ENCODE measurements at regions not wholly inside any gene's neighbourhood (a gene's known extent, or its start where the extent isn't known, plus 50 kb on each side); places are given as distances from the start of the nearest gene placed in this dataset.
"Not testable (repeated sequence)": the region's sequence is repeated elsewhere in the genome, so short reads cannot be mapped to it uniquely, and the experiment has no call there.

DNA sequence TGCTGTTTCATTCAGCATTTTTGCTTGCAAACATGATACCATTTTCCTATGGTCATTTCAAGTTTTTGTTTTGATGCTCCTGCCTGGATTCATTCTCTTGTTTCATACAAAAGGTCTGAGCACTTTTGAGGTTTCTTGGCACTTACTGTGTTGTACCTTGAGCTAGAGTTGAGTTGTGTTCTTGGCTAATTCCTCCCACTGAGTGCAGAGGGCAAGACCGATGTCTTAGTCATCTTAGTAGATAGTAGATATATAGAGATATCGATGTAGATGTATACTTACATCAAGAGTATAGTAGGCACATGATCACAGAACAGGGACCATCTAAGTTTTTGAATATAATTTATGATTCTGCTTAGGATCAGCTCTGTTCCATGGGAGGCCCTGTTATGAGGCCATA, 366.6 kb downstream of the OSTF1 start:
- H3K36me3 ChIP-seq (ENCODE audit: control insufficient read depth, insufficient read depth, low read length) = no peaks in the 10 kb centered on the region
- H3K4me3 ChIP-seq (ENCODE audit: low read depth, low read length) = no peak overlapping the region
- TF ChIP-seq, protein P1, sequence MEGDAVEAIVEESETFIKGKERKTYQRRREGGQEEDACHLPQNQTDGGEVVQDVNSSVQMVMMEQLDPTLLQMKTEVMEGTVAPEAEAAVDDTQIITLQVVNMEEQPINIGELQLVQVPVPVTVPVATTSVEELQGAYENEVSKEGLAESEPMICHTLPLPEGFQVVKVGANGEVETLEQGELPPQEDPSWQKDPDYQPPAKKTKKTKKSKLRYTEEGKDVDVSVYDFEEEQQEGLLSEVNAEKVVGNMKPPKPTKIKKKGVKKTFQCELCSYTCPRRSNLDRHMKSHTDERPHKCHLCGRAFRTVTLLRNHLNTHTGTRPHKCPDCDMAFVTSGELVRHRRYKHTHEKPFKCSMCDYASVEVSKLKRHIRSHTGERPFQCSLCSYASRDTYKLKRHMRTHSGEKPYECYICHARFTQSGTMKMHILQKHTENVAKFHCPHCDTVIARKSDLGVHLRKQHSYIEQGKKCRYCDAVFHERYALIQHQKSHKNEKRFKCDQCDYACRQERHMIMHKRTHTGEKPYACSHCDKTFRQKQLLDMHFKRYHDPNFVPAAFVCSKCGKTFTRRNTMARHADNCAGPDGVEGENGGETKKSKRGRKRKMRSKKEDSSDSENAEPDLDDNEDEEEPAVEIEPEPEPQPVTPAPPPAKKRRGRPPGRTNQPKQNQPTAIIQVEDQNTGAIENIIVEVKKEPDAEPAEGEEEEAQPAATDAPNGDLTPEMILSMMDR (IDR thresholded peaks at IDR 0.05; ENCODE audit: insufficient read depth, low read length, severe bottlenecking) = no peak
- DNase-seq (ENCODE audit: low read depth) (no peak), FAIRE-seq (no peak)
- no peaks in the 10 kb centered on the region for H3K27me3 ChIP-seq (ENCODE audit: control insufficient read depth, insufficient read depth, low read length)

DNA sequence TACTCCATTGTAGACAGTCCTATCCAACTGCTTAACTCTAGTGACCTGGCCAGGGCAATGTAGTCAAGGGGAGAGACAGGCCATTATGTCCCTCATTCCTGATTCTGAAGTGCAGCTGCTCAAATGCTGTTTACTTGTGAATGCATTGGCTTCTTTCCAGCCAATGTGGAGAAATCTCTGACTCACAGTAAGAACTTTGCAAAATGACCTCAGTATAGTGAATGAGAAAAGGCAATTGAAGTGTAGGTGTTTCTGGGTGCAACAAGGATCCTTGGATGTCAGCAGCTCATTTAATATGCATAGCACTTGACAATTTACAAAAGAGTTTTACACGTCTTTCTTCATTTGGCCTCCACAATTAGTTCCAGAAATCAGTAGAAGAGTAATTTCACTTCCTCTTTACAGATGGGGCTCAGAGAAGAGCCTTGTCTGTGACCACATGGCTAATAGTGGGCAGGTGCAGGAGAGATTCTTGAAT, 367.2 kb downstream of the OSTF1 start:
- FAIRE-seq (no peak), DNase-seq (ENCODE audit: low read depth) (peak; percentile 57)
- no peak overlapping the region for H3K4me3 ChIP-seq (ENCODE audit: low read depth, low read length)
- TF ChIP-seq, protein P1 (IDR thresholded peaks at IDR 0.05; ENCODE audit: insufficient read depth, low read length, severe bottlenecking) = no peak
- H3K36me3 ChIP-seq (ENCODE audit: control insufficient read depth, insufficient read depth, low read length) = no peaks in the 10 kb centered on the region
- H3K27me3 ChIP-seq (ENCODE audit: control insufficient read depth, insufficient read depth, low read length) = no peaks in the 10 kb centered on the region

DNA sequence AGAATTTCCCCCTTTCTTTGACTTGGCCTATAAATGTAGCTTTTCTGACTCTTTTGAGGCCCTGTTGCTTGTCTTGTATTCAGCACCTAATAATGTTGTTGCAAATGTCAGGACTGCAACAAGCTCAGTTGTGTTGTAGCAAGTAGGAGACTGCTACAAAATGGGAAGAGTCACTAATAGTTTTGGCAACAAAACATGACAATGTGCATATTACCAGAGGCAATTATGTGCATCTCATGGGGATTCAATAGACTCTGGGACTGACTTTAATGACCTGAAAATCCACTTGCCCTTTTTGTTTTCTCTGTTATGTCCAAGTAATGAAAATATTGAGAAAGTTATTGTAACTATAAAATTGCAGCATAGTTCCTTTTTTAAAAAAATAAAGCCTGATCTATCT, 368.4 kb downstream of the OSTF1 start:
- DNase-seq (ENCODE audit: low read depth) (no peak), FAIRE-seq (no peak)
- no peak overlapping the region for H3K4me3 ChIP-seq (ENCODE audit: low read depth, low read length)
- no peaks in the 10 kb centered on the region for H3K27me3 ChIP-seq (ENCODE audit: control insufficient read depth, insufficient read depth, low read length)
- no peaks in the 10 kb centered on the region for H3K36me3 ChIP-seq (ENCODE audit: control insufficient read depth, insufficient read depth, low read length)
- TF ChIP-seq, protein P1 (IDR thresholded peaks at IDR 0.05; ENCODE audit: insufficient read depth, low read length, severe bottlenecking) = no peak

DNA sequence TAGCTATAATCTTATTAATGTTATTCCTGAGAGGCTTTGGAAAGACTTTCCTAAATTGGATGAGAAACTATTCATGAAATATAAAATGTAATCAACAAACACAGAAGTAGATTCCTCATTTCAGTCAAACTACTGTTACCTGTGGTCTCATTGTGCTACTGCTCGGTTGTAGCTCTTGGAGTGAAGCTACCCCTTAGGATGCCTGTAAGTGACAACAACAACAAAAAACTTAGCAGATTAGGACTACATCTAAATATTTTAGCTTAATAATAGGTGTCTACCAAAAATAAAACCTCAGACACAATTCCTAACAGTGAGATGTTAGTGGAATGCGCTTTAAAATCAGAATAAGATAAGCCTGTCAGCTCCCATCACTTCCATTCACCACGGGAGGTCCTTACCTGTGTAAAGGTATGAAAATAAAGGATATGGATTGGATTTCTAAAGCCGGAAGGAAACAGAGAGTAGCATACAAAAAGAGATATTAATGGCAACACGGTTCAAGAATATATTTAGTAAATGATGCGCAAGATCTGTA, 369.2 kb downstream of the OSTF1 start:
- FAIRE-seq = no peak
- Histone ChIP-seq H3K4me3 (ENCODE audit: low read depth, low read length) (no peak overlapping the region), H3K36me3 (ENCODE audit: control insufficient read depth, insufficient read depth, low read length) (no peaks in the 10 kb centered on the region), H3K27me3 (ENCODE audit: control insufficient read depth, insufficient read depth, low read length) (no peaks in the 10 kb centered on the region)
- no peak for DNase-seq (ENCODE audit: low read depth)
- TF ChIP-seq, protein P1 (IDR thresholded peaks at IDR 0.05; ENCODE audit: insufficient read depth, low read length, severe bottlenecking) = no peak

DNA sequence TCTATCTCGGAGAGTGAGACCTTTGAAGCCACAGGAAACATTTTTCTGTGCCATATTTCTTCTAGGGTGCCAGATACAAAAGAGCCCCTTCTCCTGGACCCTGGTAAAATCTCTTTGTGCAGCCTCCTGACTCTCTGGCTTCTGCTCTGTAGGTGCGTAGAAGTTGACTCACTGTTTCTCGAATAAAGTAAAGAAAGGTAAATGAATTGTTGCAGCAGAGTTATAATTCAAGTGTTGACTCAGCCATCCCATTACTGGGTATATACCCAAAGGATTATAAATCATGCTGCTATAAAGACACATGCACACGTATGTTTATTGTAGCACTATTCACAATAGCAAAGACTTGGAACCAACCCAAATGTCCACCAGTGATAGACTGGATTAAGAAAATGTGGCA, 371.0 kb downstream of the OSTF1 start:
- H3K36me3 ChIP-seq (ENCODE audit: control insufficient read depth, insufficient read depth, low read length); FAIRE-seq; H3K4me3 ChIP-seq (ENCODE audit: low read depth, low read length); H3K27me3 ChIP-seq (ENCODE audit: control insufficient read depth, insufficient read depth, low read length); DNase-seq (ENCODE audit: low read depth): not testable (repeated sequence)

DNA sequence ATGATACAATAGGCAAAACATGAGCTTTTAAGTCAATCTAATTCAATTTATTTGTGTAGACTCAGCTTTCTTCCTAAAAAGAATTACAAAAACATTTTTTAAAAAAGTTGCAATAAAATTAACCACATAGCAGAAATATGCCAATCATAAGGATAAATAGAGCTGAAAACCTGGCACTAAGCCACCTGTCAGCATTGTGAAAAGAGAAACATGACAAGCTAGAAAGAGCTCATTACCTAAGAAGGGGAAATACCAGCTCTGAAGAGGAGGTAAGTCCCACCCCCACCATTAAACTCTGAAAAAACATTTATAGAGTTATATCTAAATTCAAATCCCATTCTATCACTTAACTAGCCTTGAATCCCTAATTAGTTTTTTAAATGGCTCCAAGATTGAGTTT, 372.9 kb downstream of the OSTF1 start:
- no peak for FAIRE-seq

More for the DNA sequence above, 372.9 kb downstream of the OSTF1 start:
- Histone ChIP-seq H3K4me3 (ENCODE audit: low read depth, low read length) (no peak overlapping the region), H3K27me3 (ENCODE audit: control insufficient read depth, insufficient read depth, low read length) (no peaks in the 10 kb centered on the region), H3K36me3 (ENCODE audit: control insufficient read depth, insufficient read depth, low read length) (no peaks in the 10 kb centered on the region)
- no peak for DNase-seq (ENCODE audit: low read depth)
- TF ChIP-seq, protein P1 (IDR thresholded peaks at IDR 0.05; ENCODE audit: insufficient read depth, low read length, severe bottlenecking) = no peak

All from bronchial epithelial cell (primary cell).